Stomach (tissue), 4 donors: ENCODE measurements at regions not wholly inside any gene's neighbourhood (a gene's known extent, or its start where the extent isn't known, plus 50 kb on each side); places are given as distances from the start of the nearest gene placed in this dataset.

ENCODE experiments used
- EP300 ChIP-seq: sonication (generic); formaldehyde crosslinking; IDR thresholded peaks from one replicate; pipeline ENCODE4 v1.6.1; 2017; ENCODE audit warnings: antibody characterized with exemption
- POLR2A ChIP-seq, 4 donors: fragments of 450-650 bp; IDR thresholded peaks; one replicate each; pipeline ENCODE4 v1.6.1; 2016; ENCODE audit warnings: antibody characterized with exemption in 4 of 4, control low read depth in 2 of 4, mild to moderate bottlenecking in 1 of 4, moderate library complexity in 1 of 4
- POLR2AphosphoS5 ChIP-seq, 3 donors: sonication (generic); formaldehyde crosslinking; IDR thresholded peaks; one replicate each; pipeline ENCODE4 v1.6.1; 2016; ENCODE audit warnings: antibody characterized with exemption in 3 of 3
- TF ChIP-seq, protein P1 (sequence below), 7 experiments: fragments of 450-650 bp in 4 of 7; fragments of 200-600 bp in 3 of 7; sonication (generic) in 3 of 7; IDR thresholded peaks; one replicate each; pipeline ENCODE4 v1.5.1; 2016 to 2019; ENCODE audit warnings: antibody characterized with exemption in 7 of 7, control low read depth in 2 of 7, mild to moderate bottlenecking in 1 of 7

DNA sequence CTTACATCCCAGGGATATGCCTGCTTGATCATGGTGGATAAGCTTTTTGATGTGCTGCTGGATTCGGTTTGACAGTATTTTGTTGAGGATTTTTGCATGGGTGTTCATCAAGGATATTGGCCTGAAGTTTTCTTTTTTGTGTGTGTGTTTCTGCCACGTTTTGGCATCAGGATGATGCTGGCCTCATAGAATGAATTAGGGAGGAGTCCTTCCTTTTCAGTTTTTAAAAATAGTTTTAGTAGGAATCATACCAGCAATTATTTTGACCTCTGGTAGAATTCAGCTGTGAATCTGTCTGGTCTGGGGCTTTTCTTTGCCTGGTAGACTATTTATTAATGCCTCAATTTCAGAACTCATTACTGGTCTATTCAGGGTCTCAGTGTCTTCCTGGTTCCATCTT is 362.4 kb downstream of the JRKL start:
- no peak for TF ChIP-seq POLR2AphosphoS5 (IDR thresholded peaks at IDR 0.05)
- TF ChIP-seq, protein P1, sequence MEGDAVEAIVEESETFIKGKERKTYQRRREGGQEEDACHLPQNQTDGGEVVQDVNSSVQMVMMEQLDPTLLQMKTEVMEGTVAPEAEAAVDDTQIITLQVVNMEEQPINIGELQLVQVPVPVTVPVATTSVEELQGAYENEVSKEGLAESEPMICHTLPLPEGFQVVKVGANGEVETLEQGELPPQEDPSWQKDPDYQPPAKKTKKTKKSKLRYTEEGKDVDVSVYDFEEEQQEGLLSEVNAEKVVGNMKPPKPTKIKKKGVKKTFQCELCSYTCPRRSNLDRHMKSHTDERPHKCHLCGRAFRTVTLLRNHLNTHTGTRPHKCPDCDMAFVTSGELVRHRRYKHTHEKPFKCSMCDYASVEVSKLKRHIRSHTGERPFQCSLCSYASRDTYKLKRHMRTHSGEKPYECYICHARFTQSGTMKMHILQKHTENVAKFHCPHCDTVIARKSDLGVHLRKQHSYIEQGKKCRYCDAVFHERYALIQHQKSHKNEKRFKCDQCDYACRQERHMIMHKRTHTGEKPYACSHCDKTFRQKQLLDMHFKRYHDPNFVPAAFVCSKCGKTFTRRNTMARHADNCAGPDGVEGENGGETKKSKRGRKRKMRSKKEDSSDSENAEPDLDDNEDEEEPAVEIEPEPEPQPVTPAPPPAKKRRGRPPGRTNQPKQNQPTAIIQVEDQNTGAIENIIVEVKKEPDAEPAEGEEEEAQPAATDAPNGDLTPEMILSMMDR (IDR thresholded peaks at IDR 0.05) = no peak
- TF ChIP-seq EP300 = no peak
- no peak for TF ChIP-seq POLR2A (IDR thresholded peaks at IDR 0.05)
